Esophagus (tissue), 2 donors: ENCODE measurements at regions not wholly inside any gene's neighbourhood (a gene's known extent, or its start where the extent isn't known, plus 50 kb on each side); places are given as distances from the start of the nearest gene placed in this dataset.

Experiments
- H3K27ac ChIP-seq, 2 donors: one replicate each; pipeline ENCODE4 v1.5.1; 2013; ENCODE audit warnings: low read depth in 2 of 2, mild to moderate bottlenecking in 2 of 2, inconsistent platforms in 1 of 2, low read length in 1 of 2, moderate library complexity in 1 of 2
- H3K27me3 ChIP-seq, 2 donors: one replicate each; pipeline ENCODE4 v1.6.1; 2013; ENCODE audit warnings: low read length in 2 of 2, control low read depth in 1 of 2, mild to moderate bottlenecking in 1 of 2; ENCODE audit not compliant: insufficient read depth in 2 of 2, control insufficient read depth in 1 of 2
- H3K36me3 ChIP-seq, 2 donors: one replicate each; pipeline ENCODE4 v1.6.1; 2013; ENCODE audit warnings: low read length in 1 of 2; ENCODE audit not compliant: control insufficient read depth in 2 of 2, insufficient read depth in 2 of 2
- H3K4me1 ChIP-seq, 2 donors: one replicate each; pipeline ENCODE4 v1.6.1; 2013; ENCODE audit warnings: low read length in 1 of 2; ENCODE audit not compliant: control insufficient read depth in 2 of 2, insufficient read depth in 2 of 2
- H3K4me3 ChIP-seq, 2 donors: one replicate each; pipeline ENCODE4 v1.5.1; 2013; ENCODE audit warnings: low read length in 2 of 2, mild to moderate bottlenecking in 2 of 2, low read depth in 1 of 2, moderate library complexity in 1 of 2
- H3K9me3 ChIP-seq, 2 donors: one replicate each; pipeline ENCODE4 v1.6.1; 2013; ENCODE audit warnings: mild to moderate bottlenecking in 2 of 2, low read depth in 1 of 2, low read length in 1 of 2, moderate library complexity in 1 of 2; ENCODE audit not compliant: control insufficient read depth in 2 of 2, insufficient read depth in 1 of 2
- WGBS, 2 donors: extraction: QIAGEN DNeasy Blood & Tissue Kit; methylation state at CpG; one replicate each; pipeline ENCODE4 v1.1.7; 2013; 5-methylcytosine and 5-hydroxymethylcytosine counted together
- donor health status: healthy with polysubstance abuse.
- donor health status: Bipolar disorder and iron deficiency.

- Histone ChIP-seq H3K36me3 (no peaks in the 10 kb centered on the region), H3K27ac (no peak overlapping the region), H3K9me3 (no peaks in the 10 kb centered on the region), H3K27me3 (no peaks in the 10 kb centered on the region), H3K4me3 (no peak overlapping the region), H3K4me1 (peaks cover 0 to 5% of the 10 kb centered on the region in 2 donors)
- 82 to 92% methylated on average over 4 of the region's 4 CpGs for WGBS, 2 donors
These were observed 281.2 kb downstream of the SETD4 start for GRCh38 chr21:35779167-35779566.

GRCh38 chr21:35777081-35777480 lies 283.2 kb downstream of the SETD4 start:
- Histone ChIP-seq H3K27me3 (no peaks in the 10 kb centered on the region), H3K36me3 (no peaks in the 10 kb centered on the region), H3K27ac (peak overlapping the region; percentile 69 to 82), H3K9me3 (no peaks in the 10 kb centered on the region), H3K4me3 (no peak overlapping the region), H3K4me1 (peaks cover 0 to 5% of the 10 kb centered on the region in 2 donors)
- 92 to 95% methylated on average over 2 of the region's 2 CpGs for WGBS, 2 donors

DNA sequence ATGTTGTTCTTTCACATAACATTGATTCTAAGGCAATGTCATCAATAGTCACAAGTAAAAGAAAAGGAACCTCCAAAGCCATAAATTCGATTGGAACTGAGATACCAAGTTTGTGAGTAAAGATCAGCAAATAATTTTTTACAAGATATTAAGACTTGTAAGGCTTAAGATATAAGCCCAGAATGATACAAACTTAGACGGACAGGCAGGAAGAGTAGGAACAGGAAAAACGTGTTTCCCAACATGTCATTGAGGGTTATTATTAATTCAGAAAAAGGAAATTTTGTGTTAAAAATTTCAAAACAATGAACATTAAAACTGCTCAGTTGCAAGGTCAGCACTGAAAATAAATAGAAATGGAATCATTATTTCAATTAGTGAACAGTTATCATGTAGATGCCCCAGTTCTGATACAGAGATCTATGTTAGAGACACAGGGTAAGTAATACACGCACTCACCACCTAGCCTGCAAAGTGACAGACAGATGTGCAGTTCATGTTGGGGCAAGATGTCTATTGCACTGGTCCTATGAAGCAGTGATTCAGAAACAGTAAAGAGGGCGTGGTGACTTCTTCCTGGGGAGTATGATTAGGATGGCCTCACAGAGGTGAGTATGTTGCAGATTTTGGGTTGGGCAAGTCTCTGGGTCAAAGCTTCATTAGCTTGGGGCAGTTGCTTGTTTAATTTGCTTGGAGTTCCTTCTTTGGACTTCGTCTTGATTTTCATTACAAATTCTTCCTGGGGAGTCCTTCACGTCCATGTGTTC lies 284.4 kb downstream of the SETD4 start:
- H3K27me3 ChIP-seq: no peaks in the 10 kb centered on the region
- H3K4me3 ChIP-seq: no peak overlapping the region
- H3K27ac ChIP-seq: peak overlapping the region; percentile 69 to 82
- WGBS, 2 donors: 41 to 47% methylated on average over 7 of the region's 7 CpGs
- no peaks in the 10 kb centered on the region for H3K36me3 ChIP-seq
- peaks cover 0 to 4% of the 10 kb centered on the region in 2 donors for H3K4me1 ChIP-seq
- H3K9me3 ChIP-seq: no peaks in the 10 kb centered on the region

- H3K9me3 ChIP-seq: no peaks in the 10 kb centered on the region
- no peaks in the 10 kb centered on the region for H3K4me1 ChIP-seq
- H3K36me3 ChIP-seq: no peaks in the 10 kb centered on the region
- WGBS, 2 donors: 92 to 93% methylated on average over 4 of the region's 4 CpGs
- no peaks in the 10 kb centered on the region for H3K27me3 ChIP-seq
- no peak overlapping the region for H3K4me3 ChIP-seq
- no peak overlapping the region for H3K27ac ChIP-seq
These were observed 290.0 kb downstream of the SETD4 start for GRCh38 chr21:35770101-35770945.

DNA sequence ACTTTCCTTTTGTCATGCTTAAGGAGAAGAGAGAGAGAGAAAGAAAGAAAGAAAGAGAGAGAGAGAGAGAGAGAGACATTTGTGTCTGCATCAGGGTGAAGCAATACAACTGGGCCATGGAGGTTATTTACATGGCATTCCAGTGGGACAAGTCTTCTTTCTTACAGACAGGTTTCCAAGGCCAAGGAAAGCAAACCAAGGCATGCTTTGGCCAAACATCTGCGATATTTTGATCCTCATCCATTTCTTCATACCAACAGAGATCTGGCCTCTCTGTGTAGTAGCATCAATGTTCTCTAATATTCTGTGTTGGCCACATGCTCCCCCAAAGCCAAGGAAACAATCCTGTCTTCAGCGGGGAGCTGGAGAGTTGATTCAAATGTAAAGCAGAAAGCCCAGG lies 292.1 kb downstream of the SETD4 start:
- H3K27me3 ChIP-seq: no peaks in the 10 kb centered on the region
- 77 to 82% methylated on average over 2 of the region's 2 CpGs for WGBS, 2 donors
- no peak overlapping the region for H3K27ac ChIP-seq
- H3K4me3 ChIP-seq: no peak overlapping the region
- no peaks in the 10 kb centered on the region for H3K9me3 ChIP-seq
- H3K36me3 ChIP-seq: no peaks in the 10 kb centered on the region
- H3K4me1 ChIP-seq: peaks cover 0 to 3% of the 10 kb centered on the region in 2 donors

DNA sequence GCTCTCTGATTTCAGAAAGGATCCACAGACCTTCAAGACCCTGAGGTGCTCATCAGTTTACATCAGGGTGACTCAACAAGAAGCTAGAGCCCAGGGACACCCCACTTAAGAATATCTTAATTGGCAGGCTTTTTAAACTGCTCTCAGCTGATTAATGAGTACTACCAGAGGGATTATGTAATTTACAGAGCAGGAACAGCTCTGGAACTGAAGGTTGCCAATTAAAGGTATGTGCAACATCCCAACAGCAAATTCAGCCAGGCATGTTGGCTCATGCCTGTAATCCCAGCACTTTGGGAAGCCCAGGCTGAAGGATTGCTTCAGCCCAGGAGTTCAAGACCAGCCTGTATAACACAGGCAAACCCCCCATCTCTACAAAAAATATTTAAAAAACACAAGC lies 295.7 kb downstream of the SETD4 start:
- Histone ChIP-seq H3K4me3 (no peak overlapping the region), H3K4me1 (peaks cover 0 to 3% of the 10 kb centered on the region in 2 donors), H3K27ac (no peak overlapping the region), H3K27me3 (no peaks in the 10 kb centered on the region), H3K9me3 (no peaks in the 10 kb centered on the region), H3K36me3 (no peaks in the 10 kb centered on the region)

DNA sequence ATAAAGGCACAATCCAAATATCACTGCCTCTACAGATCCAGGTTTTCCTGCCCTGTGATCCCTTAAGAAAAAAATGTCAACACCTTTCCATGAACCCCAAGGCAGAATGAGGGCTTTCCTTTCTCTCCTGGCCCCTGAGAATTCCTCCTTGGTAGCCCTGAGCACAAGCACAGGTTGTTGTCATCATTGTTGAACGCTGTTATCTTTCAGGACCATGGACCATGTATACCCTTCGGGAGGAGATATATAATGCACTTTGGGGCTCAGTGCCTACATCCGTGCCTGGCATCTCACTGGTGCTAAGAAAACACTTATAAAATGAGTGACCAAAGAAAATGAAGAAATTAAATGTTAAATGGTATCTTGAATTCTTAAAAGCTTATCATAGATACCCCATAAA lies 296.2 kb downstream of the SETD4 start:
- Histone ChIP-seq H3K9me3 (no peaks in the 10 kb centered on the region), H3K27ac (no peak overlapping the region), H3K4me1 (peaks cover 0 to 3% of the 10 kb centered on the region in 2 donors), H3K27me3 (no peaks in the 10 kb centered on the region), H3K36me3 (no peaks in the 10 kb centered on the region), H3K4me3 (no peak overlapping the region)
- WGBS, 2 donors: 92% methylated on average over 3 of the region's 3 CpGs

DNA sequence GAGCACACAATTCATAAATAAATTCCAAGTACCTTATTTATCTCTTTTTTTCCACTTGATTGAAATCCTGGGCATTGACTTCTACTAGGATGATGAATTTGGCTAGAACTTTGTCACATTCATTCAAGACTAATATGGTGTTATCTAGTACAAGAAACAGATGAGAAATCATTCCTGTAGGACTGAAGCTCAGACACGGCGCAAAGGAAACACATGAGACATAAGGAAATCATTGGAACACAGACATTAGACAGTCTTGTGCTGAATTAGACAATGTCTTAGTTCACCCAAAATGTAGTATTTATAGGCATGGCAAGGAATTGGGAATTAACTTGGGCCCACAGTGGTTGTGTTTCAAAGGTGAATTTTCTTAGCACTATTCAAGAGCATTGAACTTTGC lies 305.7 kb downstream of the SETD4 start:
- H3K9me3 ChIP-seq: peaks cover 0 to 4% of the 10 kb centered on the region in 2 donors
- 88 to 91% methylated on average over 2 of the region's 2 CpGs for WGBS, 2 donors
- H3K4me3 ChIP-seq: no peak overlapping the region

DNA sequence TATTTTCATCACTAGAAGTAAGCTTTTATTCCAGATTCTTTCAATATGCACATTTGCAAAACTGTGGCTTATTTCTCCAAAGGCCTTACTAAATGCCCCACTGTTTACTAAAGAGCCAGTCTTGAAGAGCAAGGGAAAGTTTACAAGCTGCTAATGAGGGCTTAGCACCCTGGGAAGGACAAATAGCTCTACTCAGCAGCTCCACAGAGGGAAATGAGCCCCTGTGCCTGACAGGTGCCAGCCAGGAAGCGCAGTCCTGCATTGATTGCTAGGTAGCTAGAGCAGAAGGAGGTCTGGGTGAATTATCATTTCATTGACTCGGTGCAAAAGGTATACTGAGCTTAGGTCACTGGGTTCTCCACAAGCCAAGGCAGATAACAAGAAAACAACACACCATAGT lies 307.0 kb downstream of the SETD4 start:
- H3K4me1 ChIP-seq: no peaks in the 10 kb centered on the region
- peaks cover 0 to 4% of the 10 kb centered on the region in 2 donors for H3K9me3 ChIP-seq
- no peak overlapping the region for H3K27ac ChIP-seq
- 73% methylated on average over 2 of the region's 2 CpGs for WGBS, 2 donors
- H3K27me3 ChIP-seq: no peaks in the 10 kb centered on the region
- H3K4me3 ChIP-seq: no peak overlapping the region
- no peaks in the 10 kb centered on the region for H3K36me3 ChIP-seq

More for the DNA sequence above, 305.7 kb downstream of the SETD4 start:
- H3K36me3 ChIP-seq: no peaks in the 10 kb centered on the region
- no peaks in the 10 kb centered on the region for H3K4me1 ChIP-seq
- no peak overlapping the region for H3K27ac ChIP-seq
- H3K27me3 ChIP-seq: no peaks in the 10 kb centered on the region
